ENCODE measurements at regions not wholly inside any gene's neighbourhood (a gene's known extent, or its start where the extent isn't known, plus 50 kb on each side); places are given as distances from the start of the nearest gene placed in this dataset.

DNA sequence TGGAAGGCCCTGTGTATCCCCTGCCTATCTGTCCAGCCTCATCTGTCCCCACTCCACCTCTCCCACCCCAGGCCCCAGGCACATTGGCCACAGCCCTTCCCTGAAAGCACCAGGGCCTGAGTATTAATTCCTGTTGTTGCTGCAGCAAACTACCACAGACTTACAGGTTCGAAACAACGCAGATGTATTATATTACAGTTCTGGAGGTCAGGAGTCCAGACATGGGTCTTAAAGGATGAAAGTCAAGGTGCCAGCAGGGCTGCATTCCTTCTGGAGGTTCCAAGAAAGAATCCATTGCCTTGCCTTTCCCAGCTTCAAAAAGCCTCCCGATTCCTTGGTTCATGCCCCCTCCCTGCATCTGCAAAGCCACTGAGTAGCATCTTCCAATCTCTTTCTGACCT lies 78.7 kb upstream of the LAPTM4A start:
- no peak for DNase-seq (ENCODE audit: low spot score)
- TF ChIP-seq, protein P1, sequence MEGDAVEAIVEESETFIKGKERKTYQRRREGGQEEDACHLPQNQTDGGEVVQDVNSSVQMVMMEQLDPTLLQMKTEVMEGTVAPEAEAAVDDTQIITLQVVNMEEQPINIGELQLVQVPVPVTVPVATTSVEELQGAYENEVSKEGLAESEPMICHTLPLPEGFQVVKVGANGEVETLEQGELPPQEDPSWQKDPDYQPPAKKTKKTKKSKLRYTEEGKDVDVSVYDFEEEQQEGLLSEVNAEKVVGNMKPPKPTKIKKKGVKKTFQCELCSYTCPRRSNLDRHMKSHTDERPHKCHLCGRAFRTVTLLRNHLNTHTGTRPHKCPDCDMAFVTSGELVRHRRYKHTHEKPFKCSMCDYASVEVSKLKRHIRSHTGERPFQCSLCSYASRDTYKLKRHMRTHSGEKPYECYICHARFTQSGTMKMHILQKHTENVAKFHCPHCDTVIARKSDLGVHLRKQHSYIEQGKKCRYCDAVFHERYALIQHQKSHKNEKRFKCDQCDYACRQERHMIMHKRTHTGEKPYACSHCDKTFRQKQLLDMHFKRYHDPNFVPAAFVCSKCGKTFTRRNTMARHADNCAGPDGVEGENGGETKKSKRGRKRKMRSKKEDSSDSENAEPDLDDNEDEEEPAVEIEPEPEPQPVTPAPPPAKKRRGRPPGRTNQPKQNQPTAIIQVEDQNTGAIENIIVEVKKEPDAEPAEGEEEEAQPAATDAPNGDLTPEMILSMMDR (IDR thresholded peaks at IDR 0.05; ENCODE audit: extremely low read depth, missing control alignments): no peak

DNA sequence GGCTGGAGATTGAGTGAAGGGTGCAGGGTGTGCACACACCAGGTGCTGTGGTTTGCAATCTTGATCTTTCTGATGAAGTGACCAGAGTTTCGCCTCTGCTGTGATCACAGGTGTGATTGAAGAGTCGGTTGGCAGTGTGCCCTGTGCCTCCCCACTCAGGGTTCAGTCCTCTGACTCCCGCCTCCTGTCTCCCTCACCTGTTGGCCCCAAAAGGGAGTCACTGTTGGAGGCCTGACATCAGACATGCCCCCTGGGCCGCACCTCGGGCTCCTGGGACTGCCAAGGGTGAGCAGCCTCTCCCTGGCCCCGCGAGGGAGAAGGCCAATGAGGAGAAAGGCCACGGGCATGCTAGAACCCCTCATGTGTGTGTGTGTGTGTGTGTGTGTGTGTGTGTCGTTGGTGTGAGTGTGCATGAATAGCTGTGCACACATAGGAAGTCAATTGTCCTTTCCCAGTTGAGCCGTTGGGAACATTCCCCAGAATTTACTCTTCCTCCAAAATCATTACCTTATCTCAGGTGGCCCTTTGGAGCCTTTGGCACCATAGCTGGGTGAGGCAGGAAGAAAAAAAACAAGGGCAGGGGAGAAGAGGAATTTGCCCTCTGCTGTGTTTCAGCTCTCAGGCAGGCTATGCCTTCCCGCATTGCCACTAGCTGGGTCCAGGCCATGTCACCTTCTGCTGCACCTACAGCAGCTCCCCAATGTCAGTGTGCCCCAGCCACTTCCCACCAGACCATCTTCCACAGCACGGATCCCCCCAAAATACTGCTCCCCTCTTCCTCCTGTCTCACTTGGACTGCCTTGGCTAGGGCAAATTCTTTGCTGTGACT lies 78.1 kb upstream of the LAPTM4A start:
- TF ChIP-seq, protein P1 (IDR thresholded peaks at IDR 0.05; ENCODE audit: extremely low read depth, missing control alignments): no peak
- no peak for DNase-seq (ENCODE audit: low spot score)

DNA sequence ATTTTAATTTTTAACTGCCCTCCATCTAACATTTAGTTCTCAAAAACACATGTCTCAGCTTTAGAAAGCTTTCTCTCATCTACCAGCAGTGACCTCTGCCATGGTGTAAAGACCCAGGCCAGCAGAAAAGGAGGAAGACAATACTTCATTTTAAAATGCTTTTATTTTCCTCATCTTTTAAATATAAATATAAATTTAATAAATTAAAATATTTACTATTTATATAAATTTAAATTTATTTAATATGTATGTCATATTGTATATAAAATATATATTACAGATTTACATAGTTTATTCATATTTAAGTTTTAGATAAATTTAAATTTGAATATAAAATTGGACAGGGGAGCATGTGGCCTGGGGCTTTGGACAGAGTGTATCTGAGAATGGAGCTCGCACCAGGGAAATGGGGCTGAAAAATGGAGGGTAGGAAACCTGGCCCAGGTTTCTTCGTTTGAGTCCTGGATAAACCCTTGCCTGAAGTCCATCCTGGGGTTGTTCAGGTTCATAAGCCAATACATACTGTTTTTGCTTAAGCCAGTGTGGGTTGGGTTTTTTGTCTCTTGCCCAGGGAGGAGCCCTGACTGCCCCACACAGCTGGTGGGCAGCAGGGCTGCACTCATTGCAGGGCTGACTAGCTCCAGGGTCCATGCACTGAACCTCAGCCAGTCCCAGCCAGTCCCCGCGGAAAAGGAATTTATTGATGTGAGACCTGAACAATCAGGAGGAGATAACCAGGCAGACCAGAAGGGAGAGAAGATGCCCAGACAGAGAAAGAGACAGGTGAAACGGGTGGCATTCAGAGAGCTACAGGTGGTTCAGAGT lies 77.3 kb upstream of the LAPTM4A start:
- TF ChIP-seq, protein P1 (IDR thresholded peaks at IDR 0.05; ENCODE audit: extremely low read depth, missing control alignments): no peak
- no peak for DNase-seq (ENCODE audit: low spot score)

DNA sequence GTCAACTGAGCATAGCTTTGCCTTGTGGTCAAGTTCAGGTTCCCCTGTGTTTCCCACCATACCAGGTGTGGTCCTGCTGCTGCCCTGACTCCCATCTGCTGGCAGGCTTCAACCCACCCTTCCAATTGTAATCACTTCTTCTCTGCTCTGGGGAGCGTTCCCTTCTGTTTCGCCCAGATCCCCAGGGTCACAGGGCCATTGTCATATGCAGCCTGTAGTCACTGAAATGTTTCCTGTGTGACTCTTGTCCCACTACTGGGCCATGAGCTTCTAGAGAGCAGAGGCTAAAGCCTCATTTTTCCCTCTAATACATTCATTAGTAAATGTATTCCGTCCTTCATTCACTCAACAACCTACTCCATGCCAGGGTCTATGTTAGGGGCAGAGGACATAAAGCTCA lies 75.0 kb upstream of the LAPTM4A start:
- no peak for DNase-seq (ENCODE audit: low spot score)
- TF ChIP-seq, protein P1 (IDR thresholded peaks at IDR 0.05; ENCODE audit: extremely low read depth, missing control alignments): no peak

DNA sequence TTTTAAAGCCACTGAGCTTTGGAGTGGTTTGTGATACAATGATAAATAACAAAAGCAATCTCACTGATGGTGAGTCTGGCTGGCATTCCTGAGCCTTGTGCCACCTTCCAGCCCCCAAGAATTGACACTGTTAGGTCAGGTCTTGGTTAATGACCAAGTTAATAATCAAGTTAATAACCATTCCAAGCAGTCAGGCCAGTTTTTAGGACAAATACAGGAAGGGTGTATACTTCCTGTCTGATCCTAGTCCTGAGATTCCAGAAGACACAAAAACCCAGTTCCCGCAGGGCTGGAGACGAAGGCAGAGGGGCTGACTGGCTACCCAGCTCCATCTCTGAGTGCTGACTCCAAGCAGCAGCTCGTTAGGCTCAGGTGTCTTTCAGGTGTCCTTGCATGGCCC lies 74.6 kb upstream of the LAPTM4A start:
- TF ChIP-seq, protein P1 (IDR thresholded peaks at IDR 0.05; ENCODE audit: extremely low read depth, missing control alignments): no peak
- no peak for DNase-seq (ENCODE audit: low spot score)

DNA sequence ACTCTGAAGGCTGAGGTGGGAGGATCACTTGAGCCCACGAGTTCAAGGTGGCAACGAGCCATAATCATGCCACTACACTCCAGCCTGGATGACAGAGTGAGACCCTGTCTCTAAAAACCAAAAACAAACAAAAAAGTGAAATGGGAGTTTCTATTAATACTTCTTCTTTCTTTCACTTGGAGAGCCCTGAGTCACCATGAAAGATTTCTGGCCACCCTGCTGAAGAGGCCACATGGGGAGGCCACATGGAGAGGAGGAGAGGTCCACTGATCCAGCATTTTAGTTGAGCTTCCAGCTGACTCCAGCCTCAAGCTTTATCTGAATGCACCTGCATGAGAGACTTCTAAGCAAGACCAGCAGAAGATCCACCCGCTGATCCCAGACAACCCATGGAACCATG lies 74.2 kb upstream of the LAPTM4A start:
- DNase-seq (ENCODE audit: low spot score): no peak
- TF ChIP-seq, protein P1 (IDR thresholded peaks at IDR 0.05; ENCODE audit: extremely low read depth, missing control alignments): no peak

DNA sequence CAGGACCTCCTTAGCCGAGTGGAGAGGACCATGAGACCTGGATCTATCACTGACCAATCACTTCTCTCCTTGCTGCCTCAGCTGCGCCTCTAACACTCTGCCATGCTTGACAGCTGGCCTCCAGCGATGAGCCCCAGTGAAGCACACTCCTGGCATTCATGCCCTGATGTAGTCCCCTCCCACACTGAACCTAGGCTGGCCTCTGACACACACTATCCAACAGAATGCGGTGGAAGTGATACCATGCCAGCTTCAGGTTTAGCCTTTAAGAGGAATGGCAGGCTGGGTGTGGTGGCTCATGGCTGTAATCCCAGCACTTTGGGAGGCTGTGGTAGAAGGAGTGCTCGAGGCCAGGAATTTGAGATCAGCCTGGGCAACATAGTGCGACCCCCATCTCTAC lies 73.7 kb upstream of the LAPTM4A start:
- DNase-seq (ENCODE audit: low spot score): no peak
- TF ChIP-seq, protein P1 (IDR thresholded peaks at IDR 0.05; ENCODE audit: extremely low read depth, missing control alignments): no peak

All from GM20000 (cell line).